22Rv1 (cell line): ENCODE measurements at regions not wholly inside any gene's neighbourhood (a gene's known extent, or its start where the extent isn't known, plus 50 kb on each side); places are given as distances from the start of the nearest gene placed in this dataset.

ENCODE experiments used
- ZFX ChIP-seq: fragments of 450-650 bp; IDR thresholded peaks from 2 replicates; pipeline ENCODE4 v1.6.1; 2017; ENCODE audit warnings: antibody characterized with exemption, borderline replicate concordance
- TF ChIP-seq, protein P1 (sequence below): fragments of 450-650 bp; IDR thresholded peaks from 2 replicates; pipeline ENCODE4 v1.5.1; 2017; ENCODE audit warnings: mild to moderate bottlenecking

DNA sequence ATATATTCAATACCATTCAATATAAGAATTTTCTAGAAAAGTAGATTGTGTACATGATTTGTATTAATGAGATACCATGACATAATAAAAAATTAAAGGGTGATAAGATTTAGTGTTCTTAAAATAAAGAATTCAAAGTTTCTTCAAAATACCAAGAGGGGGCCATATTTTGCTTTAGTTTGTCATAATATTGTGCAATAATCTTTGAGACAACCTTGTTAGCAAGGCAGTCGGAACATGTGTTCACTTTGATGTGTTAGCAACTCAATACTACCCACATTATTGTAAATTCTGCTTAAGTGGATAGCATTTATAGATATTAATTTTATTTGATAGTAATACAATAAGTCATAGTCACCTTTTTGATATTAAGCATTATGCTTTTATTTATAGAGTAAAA is 241.3 kb upstream of the PDGFD start:
- TF ChIP-seq, protein P1, sequence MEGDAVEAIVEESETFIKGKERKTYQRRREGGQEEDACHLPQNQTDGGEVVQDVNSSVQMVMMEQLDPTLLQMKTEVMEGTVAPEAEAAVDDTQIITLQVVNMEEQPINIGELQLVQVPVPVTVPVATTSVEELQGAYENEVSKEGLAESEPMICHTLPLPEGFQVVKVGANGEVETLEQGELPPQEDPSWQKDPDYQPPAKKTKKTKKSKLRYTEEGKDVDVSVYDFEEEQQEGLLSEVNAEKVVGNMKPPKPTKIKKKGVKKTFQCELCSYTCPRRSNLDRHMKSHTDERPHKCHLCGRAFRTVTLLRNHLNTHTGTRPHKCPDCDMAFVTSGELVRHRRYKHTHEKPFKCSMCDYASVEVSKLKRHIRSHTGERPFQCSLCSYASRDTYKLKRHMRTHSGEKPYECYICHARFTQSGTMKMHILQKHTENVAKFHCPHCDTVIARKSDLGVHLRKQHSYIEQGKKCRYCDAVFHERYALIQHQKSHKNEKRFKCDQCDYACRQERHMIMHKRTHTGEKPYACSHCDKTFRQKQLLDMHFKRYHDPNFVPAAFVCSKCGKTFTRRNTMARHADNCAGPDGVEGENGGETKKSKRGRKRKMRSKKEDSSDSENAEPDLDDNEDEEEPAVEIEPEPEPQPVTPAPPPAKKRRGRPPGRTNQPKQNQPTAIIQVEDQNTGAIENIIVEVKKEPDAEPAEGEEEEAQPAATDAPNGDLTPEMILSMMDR = no peak
- TF ChIP-seq ZFX = no peak
